ENCODE measurements at regions not wholly inside any gene's neighbourhood (a gene's known extent, or its start where the extent isn't known, plus 50 kb on each side); places are given as distances from the start of the nearest gene placed in this dataset.

DNA sequence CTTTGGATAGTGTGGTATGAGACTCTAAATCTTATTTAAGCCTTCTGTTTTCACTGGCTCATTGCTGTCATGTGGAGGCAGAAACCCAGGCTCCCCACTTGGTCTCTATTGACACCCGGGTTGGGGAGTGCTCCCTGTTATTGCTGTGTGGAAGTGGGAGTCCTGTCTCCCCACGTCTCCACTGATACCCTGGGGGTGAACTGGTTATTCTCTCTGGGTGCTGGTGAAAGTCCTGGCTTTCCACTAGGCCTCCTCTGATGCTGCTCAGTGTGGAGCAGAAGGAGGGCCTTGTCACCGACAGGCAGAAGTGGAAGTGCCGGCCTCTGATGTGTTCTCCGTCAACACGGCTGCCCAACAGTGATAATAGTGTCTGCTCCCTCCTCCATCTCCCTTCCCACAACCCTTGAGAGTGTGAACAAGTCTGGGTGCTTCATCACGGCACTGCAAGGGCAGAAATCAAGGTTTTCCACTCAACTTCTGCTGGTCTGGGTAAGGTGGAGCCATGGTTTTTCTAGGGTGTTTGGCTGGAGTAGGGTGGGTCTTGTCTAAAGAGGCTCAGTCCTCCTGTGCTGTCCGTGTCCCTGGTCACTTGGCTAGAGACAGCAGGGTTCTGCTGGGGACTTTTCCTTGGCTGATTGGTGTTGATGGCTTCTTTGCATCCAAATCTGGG is 240.7 kb upstream of the B3GAT1 start:
- TF ChIP-seq, protein P1, sequence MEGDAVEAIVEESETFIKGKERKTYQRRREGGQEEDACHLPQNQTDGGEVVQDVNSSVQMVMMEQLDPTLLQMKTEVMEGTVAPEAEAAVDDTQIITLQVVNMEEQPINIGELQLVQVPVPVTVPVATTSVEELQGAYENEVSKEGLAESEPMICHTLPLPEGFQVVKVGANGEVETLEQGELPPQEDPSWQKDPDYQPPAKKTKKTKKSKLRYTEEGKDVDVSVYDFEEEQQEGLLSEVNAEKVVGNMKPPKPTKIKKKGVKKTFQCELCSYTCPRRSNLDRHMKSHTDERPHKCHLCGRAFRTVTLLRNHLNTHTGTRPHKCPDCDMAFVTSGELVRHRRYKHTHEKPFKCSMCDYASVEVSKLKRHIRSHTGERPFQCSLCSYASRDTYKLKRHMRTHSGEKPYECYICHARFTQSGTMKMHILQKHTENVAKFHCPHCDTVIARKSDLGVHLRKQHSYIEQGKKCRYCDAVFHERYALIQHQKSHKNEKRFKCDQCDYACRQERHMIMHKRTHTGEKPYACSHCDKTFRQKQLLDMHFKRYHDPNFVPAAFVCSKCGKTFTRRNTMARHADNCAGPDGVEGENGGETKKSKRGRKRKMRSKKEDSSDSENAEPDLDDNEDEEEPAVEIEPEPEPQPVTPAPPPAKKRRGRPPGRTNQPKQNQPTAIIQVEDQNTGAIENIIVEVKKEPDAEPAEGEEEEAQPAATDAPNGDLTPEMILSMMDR (IDR thresholded peaks at IDR 0.05), result no peak
- no peak for TF ChIP-seq POLR2A (IDR thresholded peaks at IDR 0.05)

Measured in heart left ventricle (tissue), 13 donors.